Type B pancreatic cell (in vitro differentiated cells): ENCODE measurements at regions not wholly inside any gene's neighbourhood (a gene's known extent, or its start where the extent isn't known, plus 50 kb on each side); places are given as distances from the start of the nearest gene placed in this dataset.

Source experiments
- DNase-seq: peaks from one replicate; pipeline ENCODE4 v3.0.0; 2021; ENCODE audit warnings: mixed read lengths; ENCODE audit not compliant: unreplicated experiment; ENCODE audit errors: extremely low spot score
- H3K27ac Mint-ChIP-seq: 2 replicates; pipeline ENCODE4 v1.8.0; 2021; ENCODE audit warnings: mild to moderate bottlenecking, mixed read lengths
- H3K27me3 Mint-ChIP-seq: 2 replicates; pipeline ENCODE4 v1.8.0; 2021; ENCODE audit warnings: mixed read lengths
- H3K36me3 Mint-ChIP-seq: 2 replicates; pipeline ENCODE4 v1.8.0; 2021; ENCODE audit warnings: mixed read lengths
- H3K4me1 Mint-ChIP-seq: one replicate; pipeline ENCODE4 v1.8.0; 2021; ENCODE audit warnings: mixed read lengths; ENCODE audit not compliant: unreplicated experiment
- H3K4me3 Mint-ChIP-seq: 2 replicates; pipeline ENCODE4 v1.8.0; 2021; ENCODE audit warnings: mild to moderate bottlenecking, mixed read lengths
- H3K9me3 Mint-ChIP-seq: 2 replicates; pipeline ENCODE4 v1.8.0; 2021; ENCODE audit warnings: mixed read lengths
- CTCF ChIP-seq: fragments of 200-600 bp; sonication (generic); conservative IDR thresholded peaks from 2 replicates; pipeline ENCODE4 v1.5.0; 2021; ENCODE audit warnings: antibody characterized with exemption, mild to moderate bottlenecking

GRCh38 chr14:82298811-82299210 is 765.2 kb upstream of the SEL1L start:
- Mint-ChIP-seq H3K27me3 (no peaks in the 10 kb centered on the region), H3K4me3 (no peak overlapping the region), H3K4me1 (no peaks in the 10 kb centered on the region), H3K9me3 (no peaks in the 10 kb centered on the region), H3K36me3 (no peaks in the 10 kb centered on the region), H3K27ac (no peak overlapping the region)
- no peak for DNase-seq
- TF ChIP-seq CTCF: no peak

GRCh38 chr14:82309199-82309598 is 775.5 kb upstream of the SEL1L start:
- no peak for TF ChIP-seq CTCF
- Mint-ChIP-seq H3K4me3 (no peak overlapping the region), H3K36me3 (no peaks in the 10 kb centered on the region), H3K4me1 (peaks cover 6% of the 10 kb centered on the region), H3K27me3 (no peaks in the 10 kb centered on the region), H3K9me3 (peaks cover 3% of the 10 kb centered on the region), H3K27ac (no peak overlapping the region)
- DNase-seq: no peak

GRCh38 chr14:82313889-82314288 is 780.2 kb upstream of the SEL1L start:
- H3K36me3 Mint-ChIP-seq: no peaks in the 10 kb centered on the region
- TF ChIP-seq CTCF: no peak
- H3K27me3 Mint-ChIP-seq: no peaks in the 10 kb centered on the region
- no peak overlapping the region for H3K4me3 Mint-ChIP-seq
- peaks cover 6% of the 10 kb centered on the region for H3K4me1 Mint-ChIP-seq
- DNase-seq: no peak
- no peaks in the 10 kb centered on the region for H3K9me3 Mint-ChIP-seq
- H3K27ac Mint-ChIP-seq: no peak overlapping the region

GRCh38 chr14:82328442-82328841 is 794.8 kb upstream of the SEL1L start:
- peaks cover 5% of the 10 kb centered on the region for H3K9me3 Mint-ChIP-seq
- no peak overlapping the region for H3K4me3 Mint-ChIP-seq
- TF ChIP-seq CTCF: no peak
- no peak overlapping the region for H3K27ac Mint-ChIP-seq
- no peaks in the 10 kb centered on the region for H3K4me1 Mint-ChIP-seq
- DNase-seq: no peak
- no peaks in the 10 kb centered on the region for H3K36me3 Mint-ChIP-seq
- H3K27me3 Mint-ChIP-seq: no peaks in the 10 kb centered on the region

- Mint-ChIP-seq H3K36me3 (no peaks in the 10 kb centered on the region), H3K27ac (no peak overlapping the region), H3K27me3 (no peaks in the 10 kb centered on the region), H3K9me3 (no peaks in the 10 kb centered on the region), H3K4me3 (no peak overlapping the region), H3K4me1 (no peaks in the 10 kb centered on the region)
- no peak for TF ChIP-seq CTCF
- DNase-seq: no peak
These were observed 807.7 kb upstream of the SEL1L start for GRCh38 chr14:82341261-82341810.

GRCh38 chr14:82342596-82342995 is 808.9 kb upstream of the SEL1L start:
- no peak for TF ChIP-seq CTCF
- Mint-ChIP-seq H3K9me3 (no peaks in the 10 kb centered on the region), H3K4me1 (no peaks in the 10 kb centered on the region), H3K27ac (no peak overlapping the region), H3K4me3 (no peak overlapping the region), H3K36me3 (no peaks in the 10 kb centered on the region), H3K27me3 (no peaks in the 10 kb centered on the region)
- DNase-seq: no peak
